H9 (cell line): ENCODE measurements at regions not wholly inside any gene's neighbourhood (a gene's known extent, or its start where the extent isn't known, plus 50 kb on each side); places are given as distances from the start of the nearest gene placed in this dataset.

ENCODE experiments used
- DNase-seq: peaks from one replicate; pipeline ENCODE4 v3.0.0-alpha.2; 2017
- H2AFZ ChIP-seq: one replicate; pipeline ENCODE4 v1.6.1; 2013; ENCODE audit warnings: mild to moderate bottlenecking, low read length, control low read depth, moderate library complexity
- H2AK5ac ChIP-seq: 2 replicates; pipeline ENCODE4 v1.6.1; 2013; ENCODE audit warnings: low read length, control low read depth, mixed read lengths; ENCODE audit not compliant: insufficient read length
- H2BK120ac ChIP-seq: one replicate; pipeline ENCODE4 v1.6.1; 2013; ENCODE audit warnings: low read depth, mild to moderate bottlenecking, low read length, control low read depth, inconsistent platforms; ENCODE audit not compliant: poor library complexity, severe bottlenecking
- H2BK12ac ChIP-seq: 2 replicates; pipeline ENCODE4 v1.6.1; 2013; ENCODE audit warnings: low read length, control low read depth, mixed read lengths, low read depth; ENCODE audit not compliant: insufficient read length
- H2BK15ac ChIP-seq: 2 replicates; pipeline ENCODE4 v1.6.1; 2013; ENCODE audit warnings: low read depth, low read length, control low read depth
- H2BK20ac ChIP-seq: one replicate; pipeline ENCODE4 v1.6.1; 2013; ENCODE audit warnings: low read depth, mild to moderate bottlenecking, low read length, control low read depth, inconsistent platforms; ENCODE audit not compliant: poor library complexity, severe bottlenecking
- H2BK5ac ChIP-seq: 2 replicates; pipeline ENCODE4 v1.6.1; 2013; ENCODE audit warnings: low read length, control low read depth, mixed read lengths; ENCODE audit not compliant: insufficient read length
- H3K14ac ChIP-seq: 2 replicates; pipeline ENCODE4 v1.6.1; 2013; ENCODE audit warnings: low read length, control low read depth; ENCODE audit not compliant: insufficient read depth
- H3K18ac ChIP-seq: 2 replicates; pipeline ENCODE4 v1.6.1; 2013; ENCODE audit warnings: low read depth, mild to moderate bottlenecking, mixed read lengths, low read length, control low read depth; ENCODE audit not compliant: insufficient read length
- H3K23ac ChIP-seq: 2 replicates; pipeline ENCODE4 v1.6.1; 2013; ENCODE audit warnings: low read length, control low read depth, mixed read lengths, low read depth; ENCODE audit not compliant: insufficient read length
- H3K23me2 ChIP-seq: 2 replicates; pipeline ENCODE4 v1.6.1; 2013; ENCODE audit warnings: low read depth, mild to moderate bottlenecking, mixed read lengths, low read length, control low read depth; ENCODE audit not compliant: insufficient read length, poor library complexity, severe bottlenecking
- H3K27ac ChIP-seq: 2 replicates; pipeline ENCODE4 v1.5.1; 2013; ENCODE audit warnings: low read length, control low read depth, mixed read lengths, low read depth; ENCODE audit not compliant: insufficient read length
- H3K27me3 ChIP-seq: 2 replicates; pipeline ENCODE4 v1.6.1; 2013; ENCODE audit warnings: low read length, control low read depth, inconsistent platforms; ENCODE audit not compliant: insufficient read depth
- H3K4ac ChIP-seq: 2 replicates; pipeline ENCODE4 v1.6.1; 2013; ENCODE audit warnings: low read depth, mild to moderate bottlenecking, control low read depth, inconsistent platforms, low read length, moderate library complexity
- H3K4me1 ChIP-seq: 2 replicates; pipeline ENCODE4 v1.6.1; 2013; ENCODE audit warnings: low read length, control low read depth, inconsistent platforms; ENCODE audit not compliant: insufficient read depth
- H3K4me2 ChIP-seq: 2 replicates; pipeline ENCODE4 v1.6.1; 2013; ENCODE audit warnings: low read length, control low read depth, mixed read lengths; ENCODE audit not compliant: insufficient read length, insufficient read depth
- H3K56ac ChIP-seq: 2 replicates; pipeline ENCODE4 v1.6.1; 2013; ENCODE audit warnings: low read depth, mild to moderate bottlenecking, mixed read lengths, low read length, control low read depth; ENCODE audit not compliant: insufficient read length
- H3K79me1 ChIP-seq: 2 replicates; pipeline ENCODE4 v1.6.1; 2013; ENCODE audit warnings: low read depth, mild to moderate bottlenecking, moderate library complexity, low read length, control low read depth, inconsistent platforms; ENCODE audit not compliant: insufficient read depth, poor library complexity, severe bottlenecking
- H3K79me2 ChIP-seq: 2 replicates; pipeline ENCODE4 v1.6.1; 2013; ENCODE audit warnings: low read length, control low read depth, inconsistent platforms; ENCODE audit not compliant: insufficient read depth
- H3K9ac ChIP-seq: 2 replicates; pipeline ENCODE4 v1.6.1; 2013; ENCODE audit warnings: low read length, control low read depth, mixed read lengths; ENCODE audit not compliant: insufficient read length; ENCODE audit errors: extremely low read depth
- H3K9me3 ChIP-seq: one replicate; pipeline ENCODE4 v1.6.1; 2013; ENCODE audit warnings: low read depth, low read length, inconsistent platforms; ENCODE audit not compliant: control insufficient read depth
- H3T11ph ChIP-seq: one replicate; pipeline ENCODE4 v1.6.1; 2013; ENCODE audit warnings: mild to moderate bottlenecking, low read length, control low read depth, inconsistent platforms
- H4K20me1 ChIP-seq: one replicate; pipeline ENCODE4 v1.6.1; 2013; ENCODE audit not compliant: control insufficient read depth, insufficient read length, insufficient read depth
- H4K5ac ChIP-seq: 2 replicates; pipeline ENCODE4 v1.6.1; 2013; ENCODE audit warnings: low read depth, mild to moderate bottlenecking, mixed read lengths, low read length, control low read depth; ENCODE audit not compliant: insufficient read length
- H4K8ac ChIP-seq: replicated peaks from 2 replicates; pipeline ENCODE4 v1.6.1; 2013; ENCODE audit warnings: low read length, control low read depth, mixed read lengths, low read depth; ENCODE audit not compliant: insufficient read length
- H4K91ac ChIP-seq: 2 replicates; pipeline ENCODE4 v1.6.1; 2013; ENCODE audit warnings: low read depth, mild to moderate bottlenecking, moderate library complexity, mixed read lengths, low read length, control low read depth; ENCODE audit not compliant: insufficient read length
- H3K27ac Mint-ChIP-seq, 3 experiments: 2 replicates in 2 of 3; 3 replicates in 1 of 3; pipeline ENCODE4 v1.8.0; 2020 to 2021; ENCODE audit warnings: mixed read lengths in 3 of 3, mild to moderate bottlenecking in 1 of 3, moderate library complexity in 1 of 3
- H3K27me3 Mint-ChIP-seq: 2 replicates; pipeline ENCODE4 v1.8.0; 2021; ENCODE audit warnings: low read depth, mild to moderate bottlenecking, moderate library complexity, mixed read lengths
- H3K36me3 Mint-ChIP-seq, 3 experiments: 2 replicates in 2 of 3; 3 replicates in 1 of 3; pipeline ENCODE4 v1.8.0; 2020 to 2021; ENCODE audit warnings: low read depth in 3 of 3, mixed read lengths in 3 of 3; ENCODE audit not compliant: insufficient read depth in 1 of 3
- H3K4me1 Mint-ChIP-seq, 2 experiments: 2 replicates each; pipeline ENCODE4 v1.8.0; 2020; ENCODE audit warnings: mixed read lengths in 2 of 2
- H3K4me3 Mint-ChIP-seq, 2 experiments: 2 replicates in 1 of 2; 3 replicates in 1 of 2; pipeline ENCODE4 v1.8.0; 2020 to 2021; ENCODE audit warnings: mild to moderate bottlenecking in 2 of 2, mixed read lengths in 2 of 2, moderate library complexity in 1 of 2
- H3K9me3 Mint-ChIP-seq, 2 experiments: 2 replicates in 1 of 2; 3 replicates in 1 of 2; pipeline ENCODE4 v1.8.0; 2020; ENCODE audit warnings: mild to moderate bottlenecking in 2 of 2, mixed read lengths in 2 of 2, moderate library complexity in 1 of 2
- CTCF ChIP-seq: fragments of 200-600 bp; sonication (generic); conservative IDR thresholded peaks from 3 replicates; pipeline ENCODE4 v1.8.0; 2021; ENCODE audit warnings: antibody characterized with exemption, mild to moderate bottlenecking
- WGBS: extraction: QIAGEN DNeasy Blood & Tissue Kit; methylation state at CpG from one replicate; pipeline ENCODE4 v1.1.7; 2013; ENCODE audit warnings: missing lambda C conversion rate, low lambda C conversion rate, mixed read lengths; ENCODE audit not compliant: insufficient read length; ENCODE audit errors: extremely low coverage; 5-methylcytosine and 5-hydroxymethylcytosine counted together

DNA sequence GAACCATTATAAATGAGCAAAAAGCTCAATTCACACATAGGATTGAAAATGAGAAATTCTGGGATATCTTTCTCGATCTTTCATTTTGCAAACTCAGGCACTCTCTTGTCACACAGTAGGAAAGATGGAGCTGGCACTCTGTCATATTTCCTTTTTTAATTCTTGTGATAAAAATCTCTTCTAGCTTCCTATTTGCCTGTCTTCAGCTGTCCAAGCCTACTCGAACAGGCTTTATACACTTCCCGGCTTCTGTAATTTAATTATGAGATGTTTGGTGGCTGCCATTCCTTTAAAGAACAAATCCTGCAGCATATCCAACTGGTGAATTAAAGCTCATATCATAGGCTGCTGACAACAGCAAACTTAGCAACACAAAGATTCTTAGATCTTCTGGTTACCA lies 1484.3 kb upstream of the PIK3C3 start:
- Histone ChIP-seq H3K27ac (no peak overlapping the region), H3T11ph (no peak overlapping the region), H3K9me3 (no peaks in the 10 kb centered on the region), H3K4me1 (no peaks in the 10 kb centered on the region), H3K23ac (no peak overlapping the region), H3K79me1 (no peaks in the 10 kb centered on the region), H4K5ac (no peak overlapping the region), H2AK5ac (no peak overlapping the region), H4K91ac (no peak overlapping the region), H2BK15ac (no peak overlapping the region), H3K14ac (no peak overlapping the region), H3K4me2 (no peak overlapping the region), H3K23me2 (no peaks in the 10 kb centered on the region), H3K18ac (no peak overlapping the region), H3K9ac (no peak overlapping the region), H3K4ac (no peak overlapping the region), H4K8ac (no peak overlapping the region), H2AFZ (no peak overlapping the region), H4K20me1 (no peaks in the 10 kb centered on the region), H2BK120ac (no peak overlapping the region), H3K56ac (no peak overlapping the region), H3K27me3 (no peaks in the 10 kb centered on the region), H2BK5ac (no peak overlapping the region), H2BK20ac (no peak overlapping the region), H2BK12ac (no peak overlapping the region), H3K79me2 (no peaks in the 10 kb centered on the region)
- H3K4me3 Mint-ChIP-seq, result no peak overlapping the region
- no peaks in the 10 kb centered on the region for H3K9me3 Mint-ChIP-seq
- H3K27ac Mint-ChIP-seq, result no peak overlapping the region
- WGBS, result no CpG with 5 or more reads among the region's 3 CpGs
- H3K36me3 Mint-ChIP-seq, result no peaks in the 10 kb centered on the region
- TF ChIP-seq CTCF, result no peak
- H3K27me3 Mint-ChIP-seq, result no peaks in the 10 kb centered on the region
- no peak for DNase-seq
- H3K4me1 Mint-ChIP-seq, result no peaks in the 10 kb centered on the region
